ENCODE measurements at regions not wholly inside any gene's neighbourhood (a gene's known extent, or its start where the extent isn't known, plus 50 kb on each side); places are given as distances from the start of the nearest gene placed in this dataset.

GRCh38 chr6:125631165-125631564, 118.3 kb upstream of the HEY2 start:
- TF ChIP-seq, protein P1, sequence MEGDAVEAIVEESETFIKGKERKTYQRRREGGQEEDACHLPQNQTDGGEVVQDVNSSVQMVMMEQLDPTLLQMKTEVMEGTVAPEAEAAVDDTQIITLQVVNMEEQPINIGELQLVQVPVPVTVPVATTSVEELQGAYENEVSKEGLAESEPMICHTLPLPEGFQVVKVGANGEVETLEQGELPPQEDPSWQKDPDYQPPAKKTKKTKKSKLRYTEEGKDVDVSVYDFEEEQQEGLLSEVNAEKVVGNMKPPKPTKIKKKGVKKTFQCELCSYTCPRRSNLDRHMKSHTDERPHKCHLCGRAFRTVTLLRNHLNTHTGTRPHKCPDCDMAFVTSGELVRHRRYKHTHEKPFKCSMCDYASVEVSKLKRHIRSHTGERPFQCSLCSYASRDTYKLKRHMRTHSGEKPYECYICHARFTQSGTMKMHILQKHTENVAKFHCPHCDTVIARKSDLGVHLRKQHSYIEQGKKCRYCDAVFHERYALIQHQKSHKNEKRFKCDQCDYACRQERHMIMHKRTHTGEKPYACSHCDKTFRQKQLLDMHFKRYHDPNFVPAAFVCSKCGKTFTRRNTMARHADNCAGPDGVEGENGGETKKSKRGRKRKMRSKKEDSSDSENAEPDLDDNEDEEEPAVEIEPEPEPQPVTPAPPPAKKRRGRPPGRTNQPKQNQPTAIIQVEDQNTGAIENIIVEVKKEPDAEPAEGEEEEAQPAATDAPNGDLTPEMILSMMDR (conservative IDR thresholded peaks at IDR 0.05; ENCODE audit: low read length): no peak; the same call in 1 of the 2 replicates
- no peak for TF ChIP-seq EZH2phosphoT487 (IDR thresholded peaks at IDR 0.05; ENCODE audit: borderline replicate concordance)

All from Loucy (cell line).